H1 (cell line): ENCODE measurements at regions not wholly inside any gene's neighbourhood (a gene's known extent, or its start where the extent isn't known, plus 50 kb on each side); places are given as distances from the start of the nearest gene placed in this dataset.

Source experiments
- CTCF ChIA-PET: fragments of 300-600 bp; sonication (Branson Sonifier 250); formaldehyde crosslinking; loops from one replicate; lab custom pipeline; 2021; ENCODE audit not compliant: partially characterized antibody; lab: Charles Lee
- POLR2A ChIA-PET: fragments of 300-600 bp; sonication (Branson Sonifier 250); formaldehyde crosslinking; loops from one replicate; lab custom pipeline; 2021; ENCODE audit warnings: inconsistent platforms; ENCODE audit not compliant: partially characterized antibody; lab: Charles Lee
- DNase-seq, 2 experiments: peaks; one replicate each; pipeline versions ENCODE4 v3.0.0 to v3.0.0-alpha.2; 2010 to 2022; ENCODE audit warnings: low spot score in 2 of 2, low read depth in 1 of 2, mixed read lengths in 1 of 2
- FAIRE-seq: peaks from 2 replicates; lab custom pipeline; 2011; peaks lifted over from hg19 to GRCh38; lab: Jason Lieb, UNC
- H2AFZ ChIP-seq: 2 replicates; pipeline ENCODE4 v1.8.1; 2012; ENCODE audit warnings: low read length, inconsistent platforms
- H2AK5ac ChIP-seq: 2 replicates; pipeline ENCODE4 v1.6.1; 2013; ENCODE audit warnings: low read depth, low read length
- H2BK120ac ChIP-seq: replicated peaks from 2 replicates; pipeline ENCODE3; 2013; ENCODE audit warnings: low read depth, low read length, inconsistent platforms
- H2BK12ac ChIP-seq: 2 replicates; pipeline ENCODE4 v1.6.1; 2013; ENCODE audit warnings: low read depth, low read length
- H2BK15ac ChIP-seq: 2 replicates; pipeline ENCODE4 v1.6.1; 2013; ENCODE audit warnings: low read length
- H2BK20ac ChIP-seq: 2 replicates; pipeline ENCODE4 v1.6.1; 2013; ENCODE audit warnings: low read length
- H2BK5ac ChIP-seq: 2 replicates; pipeline ENCODE4 v1.6.1; 2013; ENCODE audit warnings: low read depth, low read length
- H3K14ac ChIP-seq: 2 replicates; pipeline ENCODE4 v1.6.1; 2013; ENCODE audit warnings: inconsistent platforms; ENCODE audit not compliant: insufficient read length
- H3K18ac ChIP-seq: 2 replicates; pipeline ENCODE4 v1.6.1; 2013; ENCODE audit warnings: low read length; ENCODE audit errors: extremely low read depth
- H3K23ac ChIP-seq: 2 replicates; pipeline ENCODE4 v1.6.1; 2013; ENCODE audit warnings: inconsistent platforms; ENCODE audit not compliant: insufficient read length
- H3K23me2 ChIP-seq: 2 replicates; pipeline ENCODE4 v1.6.1; 2013; ENCODE audit warnings: low read depth, low read length
- H3K27ac ChIP-seq: 2 replicates; pipeline ENCODE4 v1.6.1; 2011; ENCODE audit warnings: low read depth, low read length, inconsistent platforms
- H3K27me3 ChIP-seq, 4 experiments: replicated peaks in 1 of 4; 1 replicate in 1 of 4; 2 replicates in 3 of 4; pipeline versions ENCODE4 v1.6.1 to v1.8.1; 2011 to 2013; ENCODE audit warnings: low read length in 3 of 4, mild to moderate bottlenecking in 3 of 4, inconsistent platforms in 2 of 4, mixed read lengths in 2 of 4, moderate library complexity in 1 of 4; ENCODE audit not compliant: control insufficient read depth in 3 of 4, insufficient read depth in 3 of 4; ENCODE audit errors: extremely low read depth in 1 of 4
- H3K36me3 ChIP-seq, 4 experiments: 2 replicates each; pipeline versions ENCODE4 v1.6.1 to v1.8.1; 2011 to 2013; ENCODE audit warnings: mild to moderate bottlenecking in 4 of 4, low read length in 3 of 4, moderate library complexity in 2 of 4, control low read depth in 1 of 4, inconsistent platforms in 1 of 4; ENCODE audit not compliant: insufficient read depth in 4 of 4, control insufficient read depth in 2 of 4
- H3K4ac ChIP-seq: replicated peaks from 2 replicates; pipeline ENCODE3; 2013; ENCODE audit warnings: low read length, low read depth, mixed read lengths, inconsistent platforms; ENCODE audit not compliant: insufficient read length
- H3K4me1 ChIP-seq, 4 experiments: replicated peaks in 1 of 4; 1 replicate in 1 of 4; 2 replicates in 3 of 4; pipeline versions ENCODE4 v1.6.1 to v1.8.1; 2011 to 2013; ENCODE audit warnings: low read length in 3 of 4, inconsistent platforms in 2 of 4, mixed read lengths in 1 of 4; ENCODE audit not compliant: insufficient read depth in 4 of 4, control insufficient read depth in 3 of 4
- H3K4me2 ChIP-seq, 2 experiments: 2 replicates each; pipeline versions ENCODE4 v1.6.1 to v1.8.1; 2011 to 2013; ENCODE audit warnings: low read depth in 2 of 2, low read length in 2 of 2, control low read depth in 1 of 2, inconsistent platforms in 1 of 2, mild to moderate bottlenecking in 1 of 2; ENCODE audit not compliant: insufficient read depth in 1 of 2
- H3K4me3 ChIP-seq, 4 experiments: fragments of 200-600, 300-600 bp in 1 of 4; sonication (generic), shearing (Covaris generic), sonication (Bioruptor Twin) in 1 of 4; 2 replicates each; pipeline versions ENCODE4 v1.5.1 to v1.8.1; 2011 to 2016; ENCODE audit warnings: low read length in 4 of 4, low read depth in 3 of 4, control low read depth in 2 of 4, inconsistent platforms in 2 of 4, mild to moderate bottlenecking in 2 of 4, mixed read lengths in 1 of 4, moderate library complexity in 1 of 4; ENCODE audit not compliant: insufficient read depth in 2 of 4; ENCODE audit errors: extremely low read depth in 1 of 4
- H3K56ac ChIP-seq: replicated peaks from 2 replicates; pipeline ENCODE3; 2013; ENCODE audit warnings: low read depth, mild to moderate bottlenecking, mixed read lengths, low read length, inconsistent platforms; ENCODE audit not compliant: insufficient read length
- H3K79me1 ChIP-seq: 2 replicates; pipeline ENCODE4 v1.6.1; 2013; ENCODE audit warnings: low read depth, low read length, control low read depth
- H3K79me2 ChIP-seq, 2 experiments: 2 replicates each; pipeline versions ENCODE4 v1.6.1 to v1.8.1; 2012 to 2013; ENCODE audit warnings: low read length in 2 of 2, mild to moderate bottlenecking in 2 of 2, inconsistent platforms in 1 of 2; ENCODE audit not compliant: insufficient read depth in 2 of 2, control insufficient read depth in 1 of 2
- H3K9ac ChIP-seq, 4 experiments: replicated peaks in 1 of 4; 1 replicate in 1 of 4; 2 replicates in 3 of 4; pipeline versions ENCODE4 v1.6.1 to v1.8.1; 2011 to 2013; ENCODE audit warnings: low read depth in 3 of 4, low read length in 3 of 4, control low read depth in 2 of 4, mild to moderate bottlenecking in 2 of 4, moderate library complexity in 2 of 4, inconsistent platforms in 1 of 4; ENCODE audit errors: extremely low read depth in 1 of 4
- H3K9me3 ChIP-seq, 2 experiments: 2 replicates each; pipeline versions ENCODE4 v1.6.1 to v1.8.1; 2012 to 2013; ENCODE audit warnings: mild to moderate bottlenecking in 2 of 2, moderate library complexity in 2 of 2, control low read depth in 1 of 2, inconsistent platforms in 1 of 2, low read depth in 1 of 2, low read length in 1 of 2, mixed read lengths in 1 of 2; ENCODE audit not compliant: insufficient read depth in 2 of 2
- H4K20me1 ChIP-seq, 2 experiments: replicated peaks in 1 of 2; 2 replicates each; pipeline versions ENCODE3 to v1.8.1; 2011 to 2013; ENCODE audit warnings: inconsistent platforms in 2 of 2, low read length in 2 of 2, mild to moderate bottlenecking in 1 of 2; ENCODE audit not compliant: insufficient read depth in 2 of 2, control insufficient read depth in 1 of 2
- H4K5ac ChIP-seq: 2 replicates; pipeline ENCODE4 v1.6.1; 2013; ENCODE audit warnings: low read length, low read depth, mixed read lengths, inconsistent platforms; ENCODE audit not compliant: insufficient read length
- H4K8ac ChIP-seq: 2 replicates; pipeline ENCODE4 v1.8.0; 2013; ENCODE audit warnings: mild to moderate bottlenecking, moderate library complexity, low read length, inconsistent platforms; ENCODE audit not compliant: insufficient read depth; ENCODE audit errors: extremely low read depth
- H4K91ac ChIP-seq: replicated peaks from 2 replicates; pipeline ENCODE3; 2013; ENCODE audit warnings: low read length, mixed read lengths, inconsistent platforms; ENCODE audit not compliant: insufficient read length
- BCL11A ChIP-seq, 2 experiments: IDR thresholded peaks; one replicate each; pipeline ENCODE4 v1.6.1; 2011; ENCODE audit warnings: low read depth in 2 of 2, low read length in 2 of 2, mild to moderate bottlenecking in 2 of 2
- CHD1 ChIP-seq: IDR thresholded peaks from 2 replicates; pipeline ENCODE4 v1.6.1; 2012; ENCODE audit warnings: low read depth, low read length, improper control_type of control experiment
- CREB1 ChIP-seq: IDR thresholded peaks from 2 replicates; pipeline ENCODE4 v1.6.1; 2012; ENCODE audit warnings: inconsistent platforms
- HDAC2 ChIP-seq, 2 experiments: fragments of 300-600 bp in 1 of 2; sonication (generic) in 1 of 2; IDR thresholded peaks; 2 replicates each; pipeline ENCODE4 v1.6.1; 2011 to 2012; ENCODE audit warnings: low read depth in 2 of 2, low read length in 2 of 2, mild to moderate bottlenecking in 2 of 2, moderate library complexity in 2 of 2, borderline replicate concordance in 1 of 2, inconsistent platforms in 1 of 2
- KDM4A ChIP-seq: IDR thresholded peaks from one replicate; pipeline ENCODE4 v1.7.1; 2012; ENCODE audit warnings: low read depth, mild to moderate bottlenecking, moderate library complexity, low read length, inconsistent platforms; ENCODE audit not compliant: severe bottlenecking
- MAFK ChIP-seq: IDR thresholded peaks from 2 replicates; pipeline ENCODE4 v1.6.1; 2012; ENCODE audit warnings: low read depth, mild to moderate bottlenecking, improper control_type of control experiment, low read length
- NRF1 ChIP-seq: IDR thresholded peaks from 2 replicates; pipeline ENCODE4 v1.6.1; 2011; ENCODE audit warnings: mild to moderate bottlenecking, low read depth, low read length, improper control_type of control experiment
- RBBP5 ChIP-seq: IDR thresholded peaks from 2 replicates; pipeline ENCODE4 v1.7.1; 2012; ENCODE audit warnings: low read depth, mild to moderate bottlenecking, inconsistent platforms, low read length, moderate library complexity, borderline replicate concordance
- RXRA ChIP-seq: IDR thresholded peaks from 2 replicates; pipeline ENCODE4 v1.6.1; 2011; ENCODE audit warnings: low read depth, mild to moderate bottlenecking, low read length, moderate library complexity; ENCODE audit not compliant: insufficient read depth
- SIRT6 ChIP-seq: IDR thresholded peaks from one replicate; pipeline ENCODE4 v1.7.1; 2012; ENCODE audit warnings: low read length, inconsistent platforms
- TAF1 ChIP-seq: IDR thresholded peaks from 2 replicates; pipeline ENCODE4 v1.6.1; 2011; ENCODE audit warnings: mild to moderate bottlenecking, low read depth, low read length
- WGBS, 2 experiments: shearing (Covaris generic) in 1 of 2; methylation state at CpG; one replicate each; pipeline versions ENCODE4 v1.1.6 to v1.1.7; 2013 to 2015; ENCODE audit warnings: low lambda C conversion rate in 2 of 2, mixed read lengths in 2 of 2, inconsistent platforms in 1 of 2, low coverage in 1 of 2, missing lambda C conversion rate in 1 of 2; ENCODE audit not compliant: insufficient replicate concordance in 2 of 2, insufficient coverage in 1 of 2, insufficient read length in 1 of 2; ENCODE audit errors: extremely low coverage in 1 of 2, missing lambda C conversion rate in 1 of 2; 5-methylcytosine and 5-hydroxymethylcytosine counted together
- TF ChIP-seq, protein P1 (sequence below): IDR thresholded peaks from 2 replicates; pipeline ENCODE4 v1.6.1; 2012; ENCODE audit warnings: inconsistent platforms

DNA sequence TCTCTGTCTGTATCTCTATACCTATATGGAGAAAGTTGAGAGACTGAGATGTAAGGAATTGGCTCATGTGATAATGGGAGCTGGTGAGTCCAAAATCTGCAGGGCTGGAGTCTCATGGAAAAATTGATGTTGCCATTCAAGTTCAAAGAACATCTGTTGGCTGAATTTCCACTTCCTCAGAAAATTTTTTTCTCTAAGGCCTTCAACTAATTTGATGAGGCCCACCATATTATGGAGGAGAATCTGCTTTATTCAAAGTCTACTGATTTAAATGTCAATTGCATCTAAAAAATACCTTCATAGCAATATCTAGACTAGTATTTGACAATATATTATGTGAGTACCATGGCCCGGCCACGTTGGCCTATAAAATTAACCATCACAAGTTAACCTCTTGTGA, 261.4 kb downstream of the VRK1 start:
- CTCF ChIA-PET: interaction anchor here (1.3 kb wide), 1 partner anchor 13 kb away, joined by 4 read pairs; no protein-coding TSS in a partner anchor
- no peak for FAIRE-seq
- H3K14ac ChIP-seq: no peak overlapping the region
- no peak for TF ChIP-seq CREB1
- TF ChIP-seq HDAC2 (IDR thresholded peaks at IDR 0.05; ENCODE audit: borderline replicate concordance in 1 of 2, low read depth in 2 of 2, low read length in 2 of 2): no peak
- TF ChIP-seq MAFK: no peak
- TF ChIP-seq, protein P1, sequence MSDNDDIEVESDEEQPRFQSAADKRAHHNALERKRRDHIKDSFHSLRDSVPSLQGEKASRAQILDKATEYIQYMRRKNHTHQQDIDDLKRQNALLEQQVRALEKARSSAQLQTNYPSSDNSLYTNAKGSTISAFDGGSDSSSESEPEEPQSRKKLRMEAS: no peak
- no peak for TF ChIP-seq KDM4A
- no peak for TF ChIP-seq BCL11A (IDR thresholded peaks at IDR 0.05; ENCODE audit: low read depth in 2 of 2, low read length in 2 of 2)
- no peak for TF ChIP-seq NRF1
- no peak for TF ChIP-seq RXRA
- no peak for TF ChIP-seq TAF1
- no peak for TF ChIP-seq RBBP5
- TF ChIP-seq SIRT6: no peak
- no peak for TF ChIP-seq CHD1

More for the DNA sequence above, 261.4 kb downstream of the VRK1 start:
- no peak overlapping the region for H2AFZ ChIP-seq
- no peak overlapping the region for H2BK120ac ChIP-seq
- no peak overlapping the region for H3K27ac ChIP-seq
- H3K23me2 ChIP-seq: no peaks in the 10 kb centered on the region
- no peak overlapping the region for H4K91ac ChIP-seq
- H4K5ac ChIP-seq: no peak overlapping the region
- H3K27me3 ChIP-seq: no peaks in the 10 kb centered on the region
- no peak overlapping the region for H2AK5ac ChIP-seq
- no peak overlapping the region for H2BK20ac ChIP-seq
- H3K56ac ChIP-seq: no peak overlapping the region
- no peak overlapping the region for H3K4me2 ChIP-seq
- WGBS, 2 experiments: 97% methylated on average over 2 of the region's 2 CpGs; no CpG with 5 or more reads in 1 of the 2 experiments
- POLR2A ChIA-PET: no interaction called here
- no peaks in the 10 kb centered on the region for H4K20me1 ChIP-seq
- H3K23ac ChIP-seq: no peak overlapping the region
- no peak overlapping the region for H3K4ac ChIP-seq
- H3K4me1 ChIP-seq: peaks cover 0 to 3% (median 1%) of the 10 kb centered on the region in 4 experiments; a peak in 2 of 7 replicates
- H3K9ac ChIP-seq: no peak overlapping the region
- no peak overlapping the region for H2BK15ac ChIP-seq
- no peaks in the 10 kb centered on the region for H3K9me3 ChIP-seq
- H3K36me3 ChIP-seq: no peaks in the 10 kb centered on the region
- no peaks in the 10 kb centered on the region for H3K79me1 ChIP-seq
- no peak overlapping the region for H2BK12ac ChIP-seq
- H3K4me3 ChIP-seq: no peak overlapping the region
- no peak for DNase-seq
- no peak overlapping the region for H3K18ac ChIP-seq
- no peak overlapping the region for H4K8ac ChIP-seq
- no peaks in the 10 kb centered on the region for H3K79me2 ChIP-seq
- no peak overlapping the region for H2BK5ac ChIP-seq
